Activated CD4-positive, alpha-beta T cell treated with anti-CD3 and anti-CD28 coated beads for 24 hours (primary cell): ENCODE measurements at regions not wholly inside any gene's neighbourhood (a gene's known extent, or its start where the extent isn't known, plus 50 kb on each side); places are given as distances from the start of the nearest gene placed in this dataset.

ENCODE experiments used
- DNase-seq, 2 donors: peaks; one replicate each; pipeline ENCODE4 v3.0.0-alpha.2; 2020; ENCODE audit warnings: low read depth in 2 of 2

DNA sequence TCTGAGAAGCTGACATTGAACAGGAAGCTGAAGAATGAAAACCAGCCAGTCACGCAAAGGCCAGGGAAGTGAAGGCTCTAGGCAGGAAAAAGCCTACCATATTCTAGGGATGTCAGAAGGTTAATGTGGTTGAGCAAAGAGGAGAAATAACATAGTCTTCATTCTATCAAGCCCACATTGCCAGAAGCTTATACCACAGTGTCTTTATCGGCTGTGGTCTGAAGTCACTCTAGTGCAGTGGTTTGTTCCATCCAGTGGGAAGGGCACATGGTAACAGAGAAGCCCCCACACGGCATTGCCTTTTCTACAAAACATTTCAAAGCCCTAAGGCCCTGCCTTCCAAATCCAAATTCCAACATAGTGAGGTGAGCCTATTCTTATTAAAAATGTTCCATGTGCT, 311.3 kb downstream of the TNS1 start:
- no peak for DNase-seq

- DNase-seq = no peak
Observed at GRCh38 chr2:217689053-217689452, 313.7 kb downstream of the TNS1 start.

DNA sequence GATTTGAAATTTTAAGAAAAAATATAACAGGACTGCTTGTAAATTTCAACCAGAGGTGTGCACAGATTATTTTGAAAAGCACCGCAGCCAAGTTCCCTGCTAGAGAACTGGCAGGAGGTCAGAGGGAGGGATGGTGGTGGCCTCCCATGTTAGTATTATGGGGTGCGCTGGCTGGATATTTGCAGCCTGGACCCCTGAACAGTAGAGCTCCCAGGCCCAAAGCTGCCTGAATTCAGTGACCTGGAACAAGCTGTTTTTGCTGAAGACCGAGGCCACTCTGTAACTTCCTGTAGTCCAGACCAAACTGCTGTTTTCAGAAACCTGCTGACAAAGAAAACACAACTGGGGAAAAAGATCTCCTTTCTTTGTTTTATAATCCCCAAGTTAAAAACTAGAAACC, 314.3 kb downstream of the TNS1 start:
- no peak for DNase-seq

GRCh38 chr2:217687771-217688170, 315.0 kb downstream of the TNS1 start:
- no peak for DNase-seq

DNA sequence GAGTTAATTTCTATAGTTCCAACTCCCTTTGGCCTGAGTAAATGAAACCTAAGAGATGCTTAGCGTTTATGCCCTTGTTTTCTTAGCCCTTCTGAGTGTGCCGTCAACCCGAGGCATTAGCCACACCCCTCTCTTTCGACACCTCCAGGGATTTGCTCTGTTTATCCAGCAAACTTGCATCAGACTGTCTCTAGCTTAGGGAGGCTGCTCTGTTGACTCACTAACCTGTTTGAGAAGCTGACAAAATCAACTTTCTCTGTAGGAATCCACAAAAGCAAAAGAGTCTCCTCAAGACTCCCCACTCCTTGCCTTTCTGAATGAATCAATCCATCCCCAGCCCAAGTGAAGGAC, 317.6 kb downstream of the TNS1 start:
- no peak for DNase-seq

- no peak for DNase-seq
Observed at GRCh38 chr2:217684431-217685254, 318.2 kb downstream of the TNS1 start.

DNA sequence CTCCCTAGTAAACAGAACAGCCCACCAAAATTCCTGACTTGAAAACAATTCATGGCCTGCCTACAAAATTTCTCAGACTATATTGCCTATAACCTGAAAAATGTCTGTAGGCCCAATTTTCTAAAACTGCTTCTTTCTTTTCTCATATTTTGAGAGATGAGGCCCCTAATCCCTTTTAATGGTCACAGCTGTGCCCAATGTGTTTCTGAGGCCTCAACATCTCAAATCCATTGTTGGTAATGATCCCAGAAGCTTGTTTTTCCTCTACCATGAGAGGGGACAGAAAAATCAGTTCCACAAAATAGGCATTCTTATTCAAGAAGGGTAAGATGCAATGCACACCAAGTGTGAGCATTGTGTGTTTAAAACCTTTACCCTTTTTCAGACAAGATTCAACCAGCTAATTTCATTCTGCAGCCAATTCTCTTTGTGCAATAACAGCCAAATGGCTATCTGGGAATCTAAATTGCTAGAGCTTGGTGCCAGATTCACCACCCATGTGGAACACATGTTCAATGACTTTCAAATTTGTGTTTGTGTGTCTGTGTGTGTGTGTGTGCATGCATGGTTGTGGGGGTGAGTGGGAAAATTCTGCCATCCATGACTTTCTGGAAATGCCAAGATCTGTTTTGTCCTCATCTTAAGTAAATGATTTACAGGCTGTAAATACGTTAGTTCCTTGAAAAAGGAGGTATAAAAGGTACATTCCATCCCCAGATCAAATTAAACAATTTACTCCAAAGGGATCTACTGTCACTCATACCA, 319.5 kb downstream of the TNS1 start:
- no peak for DNase-seq

DNA sequence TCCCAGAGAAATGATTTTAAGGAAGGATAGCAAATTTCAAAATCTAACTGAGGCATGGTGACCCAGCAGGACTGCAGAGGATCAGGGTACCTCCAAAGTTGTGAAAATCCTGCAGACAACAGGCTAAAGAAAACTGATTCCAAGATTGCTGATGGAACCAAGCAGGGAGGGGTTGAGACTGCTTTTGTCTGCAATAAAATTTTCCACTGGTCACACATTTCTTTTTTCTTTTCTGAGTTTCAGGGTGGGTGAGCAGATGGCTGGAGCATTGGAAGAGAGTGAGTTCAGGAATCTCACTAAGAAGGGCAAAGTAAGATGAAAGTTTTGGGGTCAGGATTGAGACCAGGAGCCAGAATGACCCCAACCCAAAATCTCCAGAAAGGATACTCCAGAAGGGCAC, 321.0 kb downstream of the TNS1 start:
- no peak for DNase-seq

DNA sequence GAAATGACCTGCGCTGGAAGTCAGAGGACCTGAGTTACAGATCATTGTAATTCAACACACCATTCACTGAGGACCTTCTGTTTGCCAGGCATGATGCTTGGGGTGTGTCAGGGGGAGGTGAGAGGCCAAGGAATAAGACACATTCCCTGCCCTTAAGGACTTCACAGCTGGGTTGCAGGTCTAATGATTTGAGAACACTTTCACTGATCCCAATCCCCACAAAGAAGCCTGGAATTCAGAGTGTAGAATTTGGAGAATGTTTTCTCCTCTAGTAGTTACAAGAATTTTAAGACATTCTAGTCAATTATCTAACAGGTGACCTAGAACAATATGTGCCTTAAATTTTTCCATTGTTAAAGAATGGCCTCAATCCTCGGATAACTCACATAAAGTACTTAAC, 322.4 kb downstream of the TNS1 start:
- DNase-seq = no peak

DNA sequence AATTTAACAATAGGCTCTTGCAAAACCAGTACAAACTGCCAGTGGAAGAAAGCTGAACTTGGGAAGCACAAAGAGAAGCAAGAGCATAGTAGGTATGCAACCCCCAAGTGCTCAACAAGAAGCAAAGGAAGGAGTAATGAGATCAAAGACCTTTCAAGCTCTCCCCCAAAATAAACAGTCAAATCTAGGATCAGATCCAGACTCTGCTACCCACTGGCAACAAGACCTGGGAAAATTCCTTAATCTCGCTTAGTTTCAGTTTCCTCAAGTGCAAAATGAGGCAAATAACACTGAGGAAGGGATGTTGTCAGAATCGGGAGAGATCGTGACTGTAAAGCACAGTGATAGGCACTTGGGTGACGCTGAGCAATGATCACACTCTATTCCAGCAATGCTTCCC, 329.2 kb downstream of the TNS1 start:
- DNase-seq = no peak

GRCh38 chr2:217672472-217672871, 330.3 kb downstream of the TNS1 start:
- DNase-seq = no peak

DNA sequence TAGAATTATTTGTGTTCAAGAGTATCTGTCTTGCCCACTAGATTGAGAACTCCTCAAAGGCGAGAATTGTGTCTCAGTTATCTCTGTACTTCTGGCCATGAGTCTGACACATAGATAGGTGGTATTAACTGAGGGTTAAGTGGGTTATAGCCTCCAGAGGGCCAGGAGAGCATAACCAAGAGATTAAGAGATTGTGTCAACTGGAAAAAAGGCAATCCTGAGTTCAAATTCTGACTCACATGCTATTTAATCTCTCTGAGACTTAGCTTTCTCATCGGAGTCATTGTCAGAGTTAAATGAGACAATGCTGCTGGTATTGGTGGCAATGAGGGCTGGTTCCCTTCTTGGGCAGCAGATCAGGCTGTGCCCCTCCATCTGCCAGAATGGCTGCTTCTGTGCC, 330.9 kb downstream of the TNS1 start:
- DNase-seq = no peak

DNA sequence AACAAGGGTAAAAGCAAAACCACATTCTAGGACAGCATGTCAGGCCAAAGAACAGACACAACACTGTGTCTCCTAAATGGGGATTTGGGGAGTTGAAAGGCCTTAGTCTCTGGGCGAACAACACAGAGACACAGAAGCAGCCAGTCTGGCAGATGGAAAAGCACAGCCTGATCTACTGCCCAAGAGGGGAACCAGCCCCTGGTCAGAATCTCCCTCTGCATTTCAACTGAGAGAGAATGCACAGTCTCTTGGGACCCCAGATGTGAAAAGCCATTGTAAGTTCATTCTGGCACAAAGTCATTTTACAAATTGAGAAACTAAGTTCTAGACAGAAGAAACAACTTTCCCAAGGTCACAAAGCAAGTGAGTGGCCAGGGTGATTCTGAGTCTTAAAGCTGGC, 331.7 kb downstream of the TNS1 start:
- no peak for DNase-seq

DNA sequence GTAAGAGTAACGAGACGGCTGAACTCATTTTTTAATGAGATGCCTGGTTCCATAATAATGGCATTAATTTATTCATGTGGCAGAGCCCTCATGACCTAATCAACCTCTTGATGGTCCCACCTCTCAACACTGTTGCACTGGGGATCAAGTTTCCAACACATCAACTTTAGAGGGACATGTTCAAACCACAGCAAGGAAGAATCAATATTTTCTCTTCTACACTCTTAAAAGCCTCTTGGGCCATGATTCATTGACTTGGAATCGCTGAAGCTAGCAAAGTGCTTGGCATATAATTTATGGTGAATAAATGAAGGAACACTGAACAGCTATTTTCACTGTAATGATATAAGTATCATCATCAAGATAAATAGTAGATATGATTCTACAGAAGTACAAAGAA, 333.0 kb downstream of the TNS1 start:
- DNase-seq = no peak

DNA sequence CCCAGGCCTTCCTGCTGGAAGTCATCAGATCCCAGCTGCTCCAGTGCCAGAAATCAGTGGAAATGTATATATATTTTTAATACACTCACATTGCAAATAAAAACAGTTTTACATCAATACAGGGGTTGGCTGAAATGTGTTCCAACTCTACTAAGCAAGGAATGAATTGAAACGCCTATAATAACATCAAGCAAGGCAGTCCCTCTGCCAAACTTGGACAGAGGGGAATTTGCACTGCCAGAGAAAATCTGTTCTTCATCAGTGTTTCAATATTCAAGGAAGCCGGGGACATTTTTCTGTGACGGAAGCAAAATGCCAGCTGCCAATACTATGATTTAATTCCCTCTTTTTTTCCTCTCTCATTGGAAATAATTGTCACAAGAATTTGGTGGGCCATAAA, 335.3 kb downstream of the TNS1 start:
- no peak for DNase-seq

- DNase-seq = no peak
Observed at GRCh38 chr2:217667035-217667434, 335.8 kb downstream of the TNS1 start.

DNA sequence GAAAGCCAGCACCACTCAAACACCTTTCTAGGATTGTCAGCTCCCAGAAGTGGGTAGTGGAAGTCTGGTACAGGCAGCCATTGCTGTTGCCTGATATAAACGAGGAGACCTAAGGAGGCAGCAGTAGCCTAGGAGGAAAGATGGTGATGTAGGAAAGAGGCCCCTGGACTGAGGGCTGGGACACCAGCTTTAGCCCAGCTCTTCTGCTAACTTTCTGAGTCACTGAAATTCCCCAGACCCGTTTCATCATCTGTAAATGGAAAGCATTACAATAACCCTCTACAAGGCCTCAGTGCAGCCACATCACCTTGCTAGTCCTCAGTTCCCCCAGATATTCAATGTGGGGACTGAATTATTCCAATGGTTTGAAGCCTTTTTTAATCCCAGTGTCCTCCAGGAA, 336.5 kb downstream of the TNS1 start:
- no peak for DNase-seq

DNA sequence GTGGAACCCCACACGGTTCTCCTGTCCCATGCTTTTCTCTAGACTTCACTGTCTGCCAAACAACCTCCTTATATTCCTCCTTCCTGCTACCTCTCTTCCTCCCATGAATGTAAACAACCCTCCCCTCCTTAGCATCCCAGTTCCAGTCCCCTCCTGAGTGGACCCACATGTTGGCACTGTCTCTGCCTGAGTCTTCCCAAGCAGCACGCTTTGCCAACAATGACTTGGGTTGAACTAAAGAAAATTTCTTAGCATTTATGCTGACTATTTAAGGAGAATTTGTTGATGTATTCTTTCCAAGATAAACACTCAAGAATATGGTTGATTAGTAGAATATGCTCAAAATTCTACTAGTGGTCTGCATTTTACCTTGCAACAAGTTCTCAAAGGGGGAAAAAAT, 338.0 kb downstream of the TNS1 start:
- DNase-seq = no peak

GRCh38 chr2:217662984-217663602, 339.7 kb downstream of the TNS1 start:
- no peak for DNase-seq

- DNase-seq = no peak
Observed at GRCh38 chr2:217661378-217661777, 341.4 kb downstream of the TNS1 start.

- DNase-seq = no peak
Observed at GRCh38 chr2:217660423-217660822, 342.4 kb downstream of the TNS1 start.

- no peak for DNase-seq
Observed at GRCh38 chr2:217658806-217659205, 344.0 kb downstream of the TNS1 start.

GRCh38 chr2:217657252-217657651, 345.5 kb downstream of the TNS1 start:
- no peak for DNase-seq
